ENCODE measurements at regions not wholly inside any gene's neighbourhood (a gene's known extent, or its start where the extent isn't known, plus 50 kb on each side); places are given as distances from the start of the nearest gene placed in this dataset.
"Not testable (repeated sequence)": the region's sequence is repeated elsewhere in the genome, so short reads cannot be mapped to it uniquely, and the experiment has no call there.

DNA sequence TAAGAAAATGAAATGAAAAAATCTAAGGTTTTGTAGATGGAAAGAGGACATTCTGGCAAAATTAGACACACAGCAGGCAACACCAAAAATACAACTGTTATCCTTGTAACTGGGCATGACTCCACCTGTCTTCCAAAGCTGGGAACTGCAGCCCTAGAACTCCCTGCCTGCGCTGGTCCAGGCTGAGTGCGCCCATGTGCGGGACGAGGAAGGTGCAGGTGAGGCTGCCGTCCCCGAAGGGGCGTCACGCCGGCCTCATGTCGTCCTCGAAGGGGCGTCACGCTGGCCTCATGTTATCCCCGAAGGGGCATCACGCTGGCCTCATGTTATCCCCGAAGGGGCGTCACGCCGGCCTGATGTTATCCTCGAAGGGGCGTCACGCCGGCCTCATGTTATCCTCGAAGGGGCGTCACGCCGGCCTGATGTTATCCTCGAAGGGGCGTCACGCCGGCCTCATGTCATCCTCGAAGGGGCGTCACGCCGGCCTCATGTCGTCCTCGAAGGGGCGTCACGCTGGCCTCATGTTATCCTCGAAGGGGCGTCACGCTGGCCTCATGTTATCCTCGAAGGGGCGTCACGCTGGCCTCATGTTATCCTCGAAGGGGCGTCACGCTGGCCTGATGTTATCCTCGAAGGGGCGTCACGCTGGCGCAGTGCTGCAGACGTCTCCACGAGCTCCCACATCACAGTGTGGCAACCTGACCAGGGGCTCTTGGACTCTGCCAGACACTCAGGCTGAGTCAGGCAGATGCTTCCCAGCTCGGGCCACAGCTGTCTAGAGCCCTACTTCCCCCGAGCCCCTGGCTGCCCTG, 100.3 kb upstream of the SALL3 start:
- H3K27me3 ChIP-seq; H3K4me1 ChIP-seq; DNase-seq (ENCODE audit: low spot score in 2 of 2); H3K36me3 ChIP-seq; intact Hi-C loops (cut with DNase I; ENCODE audit: low total_unique reads); H3K27ac ChIP-seq; H3K4me3 ChIP-seq: not testable (repeated sequence)
- TF ChIP-seq, protein P1, sequence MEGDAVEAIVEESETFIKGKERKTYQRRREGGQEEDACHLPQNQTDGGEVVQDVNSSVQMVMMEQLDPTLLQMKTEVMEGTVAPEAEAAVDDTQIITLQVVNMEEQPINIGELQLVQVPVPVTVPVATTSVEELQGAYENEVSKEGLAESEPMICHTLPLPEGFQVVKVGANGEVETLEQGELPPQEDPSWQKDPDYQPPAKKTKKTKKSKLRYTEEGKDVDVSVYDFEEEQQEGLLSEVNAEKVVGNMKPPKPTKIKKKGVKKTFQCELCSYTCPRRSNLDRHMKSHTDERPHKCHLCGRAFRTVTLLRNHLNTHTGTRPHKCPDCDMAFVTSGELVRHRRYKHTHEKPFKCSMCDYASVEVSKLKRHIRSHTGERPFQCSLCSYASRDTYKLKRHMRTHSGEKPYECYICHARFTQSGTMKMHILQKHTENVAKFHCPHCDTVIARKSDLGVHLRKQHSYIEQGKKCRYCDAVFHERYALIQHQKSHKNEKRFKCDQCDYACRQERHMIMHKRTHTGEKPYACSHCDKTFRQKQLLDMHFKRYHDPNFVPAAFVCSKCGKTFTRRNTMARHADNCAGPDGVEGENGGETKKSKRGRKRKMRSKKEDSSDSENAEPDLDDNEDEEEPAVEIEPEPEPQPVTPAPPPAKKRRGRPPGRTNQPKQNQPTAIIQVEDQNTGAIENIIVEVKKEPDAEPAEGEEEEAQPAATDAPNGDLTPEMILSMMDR (IDR thresholded peaks at IDR 0.05): peak in 1 of 3 donors; percentile 28
- H3K9me3 ChIP-seq: peaks cover 10% of the 10 kb centered on the region in 2 donors

GRCh38 chr18:78882585-78882984, 97.0 kb upstream of the SALL3 start:
- Histone ChIP-seq H3K27ac (no peak overlapping the region), H3K9me3 (peaks cover 16 to 33% of the 10 kb centered on the region in 2 donors), H3K4me1 (no peaks in the 10 kb centered on the region), H3K36me3 (no peaks in the 10 kb centered on the region), H3K4me3 (no peak overlapping the region), H3K27me3 (no peaks in the 10 kb centered on the region)
- DNase-seq (ENCODE audit: low spot score in 2 of 2): no peak
- intact Hi-C loops (cut with DNase I; ENCODE audit: low total_unique reads): no loop called here
- TF ChIP-seq, protein P1 (IDR thresholded peaks at IDR 0.05): no peak
- TF ChIP-seq POLR2AphosphoS5 (IDR thresholded peaks at IDR 0.05) (no peak), POLR2A (IDR thresholded peaks at IDR 0.05) (no peak)

GRCh38 chr18:78883501-78883900, 96.1 kb upstream of the SALL3 start:
- TF ChIP-seq, protein P1 (IDR thresholded peaks at IDR 0.05): no peak
- TF ChIP-seq POLR2A (IDR thresholded peaks at IDR 0.05): no peak
- TF ChIP-seq POLR2AphosphoS5 (IDR thresholded peaks at IDR 0.05): no peak
- H3K9me3 ChIP-seq: peaks cover 16 to 34% of the 10 kb centered on the region in 2 donors

GRCh38 chr18:78884502-78884901, 95.1 kb upstream of the SALL3 start:
- no peaks in the 10 kb centered on the region for H3K4me1 ChIP-seq
- no peak for TF ChIP-seq POLR2A (IDR thresholded peaks at IDR 0.05)
- TF ChIP-seq, protein P1 (IDR thresholded peaks at IDR 0.05): no peak
- no peak for TF ChIP-seq POLR2AphosphoS5 (IDR thresholded peaks at IDR 0.05)
- peaks cover 16 to 43% of the 10 kb centered on the region in 2 donors for H3K9me3 ChIP-seq
- no peak for DNase-seq (ENCODE audit: low spot score in 2 of 2)
- intact Hi-C loops (cut with DNase I; ENCODE audit: low total_unique reads): no loop called here
- no peak overlapping the region for H3K27ac ChIP-seq
- no peaks in the 10 kb centered on the region for H3K36me3 ChIP-seq
- H3K27me3 ChIP-seq: no peaks in the 10 kb centered on the region
- H3K4me3 ChIP-seq: no peak overlapping the region

More at GRCh38 chr18:78883501-78883900, 96.1 kb upstream of the SALL3 start:
- no peak overlapping the region for H3K27ac ChIP-seq
- no peaks in the 10 kb centered on the region for H3K36me3 ChIP-seq
- H3K4me1 ChIP-seq: no peaks in the 10 kb centered on the region
- no peaks in the 10 kb centered on the region for H3K27me3 ChIP-seq
- DNase-seq (ENCODE audit: low spot score in 2 of 2): no peak
- no peak overlapping the region for H3K4me3 ChIP-seq
- intact Hi-C loops (cut with DNase I; ENCODE audit: low total_unique reads): no loop called here

DNA sequence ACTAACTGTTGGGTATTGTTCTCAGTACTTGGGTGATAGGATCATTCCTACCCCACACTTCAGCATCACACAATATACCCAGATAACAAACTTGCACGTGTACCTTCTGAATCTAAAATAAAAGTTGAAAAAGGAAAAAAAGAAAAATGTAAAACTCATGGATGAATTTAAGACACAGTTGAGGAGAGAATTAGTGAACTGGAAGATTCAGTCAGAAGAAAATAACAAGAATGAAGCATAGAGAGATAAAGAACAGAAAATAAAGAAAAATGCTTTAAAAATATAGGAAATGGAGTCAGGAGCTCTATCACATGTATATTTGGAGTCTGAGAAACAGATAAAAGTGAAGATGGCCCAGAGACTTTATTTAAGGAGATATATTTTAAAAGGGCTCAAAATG, 90.4 kb upstream of the SALL3 start:
- H3K27ac ChIP-seq: no peak overlapping the region
- H3K4me3 ChIP-seq: no peak overlapping the region
- H3K36me3 ChIP-seq: no peaks in the 10 kb centered on the region
- DNase-seq (ENCODE audit: low spot score in 2 of 2): no peak
- peaks cover 16 to 57% of the 10 kb centered on the region in 2 donors for H3K9me3 ChIP-seq
- intact Hi-C loops (cut with DNase I; ENCODE audit: low total_unique reads): no loop called here
- H3K4me1 ChIP-seq: no peaks in the 10 kb centered on the region
- TF ChIP-seq, protein P1 (IDR thresholded peaks at IDR 0.05): no peak
- TF ChIP-seq POLR2A (IDR thresholded peaks at IDR 0.05) (no peak), POLR2AphosphoS5 (IDR thresholded peaks at IDR 0.05) (no peak)
- H3K27me3 ChIP-seq: no peaks in the 10 kb centered on the region
